ENCODE measurements at regions not wholly inside any gene's neighbourhood (a gene's known extent, or its start where the extent isn't known, plus 50 kb on each side); places are given as distances from the start of the nearest gene placed in this dataset.

- no peaks in the 10 kb centered on the region for H3K9me2 ChIP-seq (replicated peaks; ENCODE audit: insufficient read depth)
- H3K4me3 ChIP-seq: no peak overlapping the region
- no peaks in the 10 kb centered on the region for H3K27me3 ChIP-seq
- DNase-seq (ENCODE audit: low spot score): no peak
- H3K79me2 ChIP-seq: no peaks in the 10 kb centered on the region
- WGBS (ENCODE audit: low lambda C conversion rate, missing lambda C conversion rate): 90% methylated on average over 6 of the region's 6 CpGs
- no peaks in the 10 kb centered on the region for H3K4me1 ChIP-seq (ENCODE audit: insufficient read depth)
- H2AFZ ChIP-seq: no peak overlapping the region
- H3K4me2 ChIP-seq: no peak overlapping the region
- H3K36me3 ChIP-seq (replicated peaks; ENCODE audit: insufficient read depth, low read depth): no peaks in the 10 kb centered on the region
- H3K9me3 ChIP-seq (ENCODE audit: low read depth): no peaks in the 10 kb centered on the region
- H3K27ac ChIP-seq: no peak overlapping the region
- no peak for TF ChIP-seq CTCF (IDR thresholded peaks at IDR 0.05; ENCODE audit: poor library complexity)
- TF ChIP-seq EZH2 (IDR thresholded peaks at IDR 0.05; ENCODE audit: borderline replicate concordance): no peak
- TF ChIP-seq EZH2phosphoT487 (IDR thresholded peaks at IDR 0.05; ENCODE audit: low read depth, severe bottlenecking, unreplicated experiment): no peak
- no peaks in the 10 kb centered on the region for H4K20me1 ChIP-seq (ENCODE audit: insufficient read depth, poor library complexity, severe bottlenecking)
These were observed 560.3 kb downstream of the GALC start for GRCh38 chr14:87432698-87433097.

GRCh38 chr14:87430810-87431209 is 562.2 kb downstream of the GALC start:
- Histone ChIP-seq H3K27me3 (no peaks in the 10 kb centered on the region), H3K4me3 (no peak overlapping the region), H3K4me2 (no peak overlapping the region), H3K9me2 (replicated peaks; ENCODE audit: insufficient read depth) (no peaks in the 10 kb centered on the region), H4K20me1 (ENCODE audit: insufficient read depth, poor library complexity, severe bottlenecking) (no peaks in the 10 kb centered on the region), H3K9me3 (ENCODE audit: low read depth) (no peaks in the 10 kb centered on the region), H3K36me3 (replicated peaks; ENCODE audit: insufficient read depth, low read depth) (no peaks in the 10 kb centered on the region), H3K4me1 (ENCODE audit: insufficient read depth) (no peaks in the 10 kb centered on the region), H2AFZ (no peak overlapping the region), H3K27ac (no peak overlapping the region), H3K79me2 (no peaks in the 10 kb centered on the region)
- no peak for TF ChIP-seq EZH2 (IDR thresholded peaks at IDR 0.05; ENCODE audit: borderline replicate concordance)
- TF ChIP-seq EZH2phosphoT487 (IDR thresholded peaks at IDR 0.05; ENCODE audit: low read depth, severe bottlenecking, unreplicated experiment): no peak
- TF ChIP-seq CTCF (IDR thresholded peaks at IDR 0.05; ENCODE audit: poor library complexity): no peak
- no peak for DNase-seq (ENCODE audit: low spot score)

GRCh38 chr14:87430214-87430613 is 562.8 kb downstream of the GALC start:
- Histone ChIP-seq H2AFZ (no peak overlapping the region), H3K9me2 (replicated peaks; ENCODE audit: insufficient read depth) (no peaks in the 10 kb centered on the region), H3K27me3 (no peaks in the 10 kb centered on the region), H3K79me2 (no peaks in the 10 kb centered on the region), H3K4me1 (ENCODE audit: insufficient read depth) (no peaks in the 10 kb centered on the region), H3K4me3 (no peak overlapping the region), H4K20me1 (ENCODE audit: insufficient read depth, poor library complexity, severe bottlenecking) (no peaks in the 10 kb centered on the region), H3K9me3 (ENCODE audit: low read depth) (no peaks in the 10 kb centered on the region), H3K36me3 (replicated peaks; ENCODE audit: insufficient read depth, low read depth) (no peaks in the 10 kb centered on the region), H3K27ac (no peak overlapping the region), H3K4me2 (no peak overlapping the region)
- no peak for DNase-seq (ENCODE audit: low spot score)
- 66% methylated on average over 7 of the region's 7 CpGs for WGBS (ENCODE audit: low lambda C conversion rate, missing lambda C conversion rate)
- no peak for TF ChIP-seq CTCF (IDR thresholded peaks at IDR 0.05; ENCODE audit: poor library complexity)
- no peak for TF ChIP-seq EZH2phosphoT487 (IDR thresholded peaks at IDR 0.05; ENCODE audit: low read depth, severe bottlenecking, unreplicated experiment)
- TF ChIP-seq EZH2 (IDR thresholded peaks at IDR 0.05; ENCODE audit: borderline replicate concordance): no peak

GRCh38 chr14:87419925-87420324 is 573.1 kb downstream of the GALC start:
- WGBS (ENCODE audit: low lambda C conversion rate, missing lambda C conversion rate): 92% methylated on average over 2 of the region's 2 CpGs
- Histone ChIP-seq H3K79me2 (no peaks in the 10 kb centered on the region), H3K27ac (no peak overlapping the region), H3K36me3 (replicated peaks; ENCODE audit: insufficient read depth, low read depth) (no peaks in the 10 kb centered on the region), H2AFZ (no peak overlapping the region), H3K9me3 (ENCODE audit: low read depth) (no peaks in the 10 kb centered on the region), H4K20me1 (ENCODE audit: insufficient read depth, poor library complexity, severe bottlenecking) (no peaks in the 10 kb centered on the region), H3K4me1 (ENCODE audit: insufficient read depth) (no peaks in the 10 kb centered on the region), H3K4me2 (no peak overlapping the region), H3K27me3 (no peaks in the 10 kb centered on the region), H3K9me2 (replicated peaks; ENCODE audit: insufficient read depth) (no peaks in the 10 kb centered on the region), H3K4me3 (no peak overlapping the region)
- DNase-seq (ENCODE audit: low spot score): no peak
- TF ChIP-seq CTCF (IDR thresholded peaks at IDR 0.05; ENCODE audit: poor library complexity) (no peak), EZH2phosphoT487 (IDR thresholded peaks at IDR 0.05; ENCODE audit: low read depth, severe bottlenecking, unreplicated experiment) (no peak), EZH2 (IDR thresholded peaks at IDR 0.05; ENCODE audit: borderline replicate concordance) (no peak)

Data from hepatocyte (in vitro differentiated cells).